IPS-NIHi7 (cell line): ENCODE measurements at regions not wholly inside any gene's neighbourhood (a gene's known extent, or its start where the extent isn't known, plus 50 kb on each side); places are given as distances from the start of the nearest gene placed in this dataset.
"Not testable (repeated sequence)": the region's sequence is repeated elsewhere in the genome, so short reads cannot be mapped to it uniquely, and the experiment has no call there.

Experiments
- DNase-seq: peaks from one replicate; pipeline ENCODE4 v3.0.0; 2012; ENCODE audit warnings: mixed read lengths; ENCODE audit errors: extremely low spot score

- DNase-seq, result no peak
Observed at GRCh38 chr12:3367750-3368444, 123.1 kb upstream of the PRMT8 start.

- DNase-seq, result no peak
Observed at GRCh38 chr12:3371018-3371417, 120.0 kb upstream of the PRMT8 start.

GRCh38 chr12:3375326-3375725, 115.7 kb upstream of the PRMT8 start:
- no peak for DNase-seq

- DNase-seq, result no peak
Observed at GRCh38 chr12:3376779-3377455, 114.1 kb upstream of the PRMT8 start.

- no peak for DNase-seq
Observed at GRCh38 chr12:3378655-3379054, 112.3 kb upstream of the PRMT8 start.

- no peak for DNase-seq
Observed at GRCh38 chr12:3379079-3379478, 111.9 kb upstream of the PRMT8 start.

GRCh38 chr12:3380200-3381043, 110.6 kb upstream of the PRMT8 start:
- DNase-seq, result peak; percentile 6

GRCh38 chr12:3381059-3382047, 109.7 kb upstream of the PRMT8 start:
- peak; percentile 9 for DNase-seq

- no peak for DNase-seq
Observed at GRCh38 chr12:3389986-3390385, 101.0 kb upstream of the PRMT8 start.

- DNase-seq, result not testable (repeated sequence)
Observed at GRCh38 chr12:3397596-3397995, 93.4 kb upstream of the PRMT8 start.

GRCh38 chr12:3398196-3398789, 92.7 kb upstream of the PRMT8 start:
- peak; percentile 7 for DNase-seq

- DNase-seq, result no peak
Observed at GRCh38 chr12:3405821-3406220, 85.2 kb upstream of the PRMT8 start.

GRCh38 chr12:3407723-3408122, 83.3 kb upstream of the PRMT8 start:
- DNase-seq, result no peak

GRCh38 chr12:3409662-3410061, 81.3 kb upstream of the PRMT8 start:
- DNase-seq, result peak; percentile 9

- DNase-seq, result peak; percentile 25
Observed at GRCh38 chr12:3416159-3416558, 74.8 kb upstream of the PRMT8 start.

GRCh38 chr12:3416670-3417069, 74.3 kb upstream of the PRMT8 start:
- DNase-seq, result peak; percentile 2

GRCh38 chr12:3417113-3417512, 73.9 kb upstream of the PRMT8 start:
- DNase-seq, result no peak

- no peak for DNase-seq
Observed at GRCh38 chr12:3417937-3418462, 73.0 kb upstream of the PRMT8 start.

GRCh38 chr12:3418609-3419390, 72.2 kb upstream of the PRMT8 start:
- peak; percentile 6 for DNase-seq

GRCh38 chr12:3419558-3419957, 71.4 kb upstream of the PRMT8 start:
- no peak for DNase-seq
